ENCODE measurements at regions not wholly inside any gene's neighbourhood (a gene's known extent, or its start where the extent isn't known, plus 50 kb on each side); places are given as distances from the start of the nearest gene placed in this dataset.
"Not testable (repeated sequence)": the region's sequence is repeated elsewhere in the genome, so short reads cannot be mapped to it uniquely, and the experiment has no call there.

DNA sequence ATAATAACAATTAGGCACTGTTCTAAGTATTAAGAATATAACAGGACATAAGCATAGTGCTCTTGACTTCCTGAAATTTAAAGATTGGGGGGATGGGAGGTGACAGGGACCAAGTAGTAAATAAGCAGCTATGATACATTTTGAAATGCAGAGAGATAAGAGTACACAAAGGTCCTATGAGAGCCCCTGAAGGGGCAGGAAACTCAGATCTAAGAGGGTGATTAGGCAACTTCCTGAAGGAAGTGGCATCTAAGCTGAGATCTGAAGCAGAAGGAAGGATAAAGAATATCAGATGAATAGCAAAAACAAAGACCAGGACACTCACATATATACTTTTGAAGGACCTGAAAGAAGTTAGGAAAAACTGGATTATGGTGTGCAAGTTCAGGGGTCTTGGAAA is 415.2 kb upstream of the FRG2C start:
- no peak for DNase-seq

DNA sequence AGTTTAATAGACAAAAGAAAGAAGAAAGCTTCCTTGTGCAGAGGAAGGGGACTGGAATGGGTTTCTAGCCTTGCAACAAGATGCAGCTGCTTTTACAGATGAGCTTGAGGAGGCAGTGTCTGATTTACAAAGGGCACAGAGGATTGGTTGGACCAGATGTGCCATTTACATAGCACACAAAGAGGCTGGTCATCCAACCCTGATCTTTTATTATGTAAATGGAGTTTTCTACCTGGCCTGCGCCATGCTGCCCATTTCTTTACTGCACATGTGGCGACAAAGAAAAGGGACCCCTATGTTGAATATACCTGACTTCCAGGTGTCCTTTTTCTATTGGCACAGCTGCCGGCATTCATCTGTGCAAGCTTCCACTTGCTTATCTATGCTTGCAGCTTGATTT is 409.4 kb upstream of the FRG2C start:
- no peak for DNase-seq

DNA sequence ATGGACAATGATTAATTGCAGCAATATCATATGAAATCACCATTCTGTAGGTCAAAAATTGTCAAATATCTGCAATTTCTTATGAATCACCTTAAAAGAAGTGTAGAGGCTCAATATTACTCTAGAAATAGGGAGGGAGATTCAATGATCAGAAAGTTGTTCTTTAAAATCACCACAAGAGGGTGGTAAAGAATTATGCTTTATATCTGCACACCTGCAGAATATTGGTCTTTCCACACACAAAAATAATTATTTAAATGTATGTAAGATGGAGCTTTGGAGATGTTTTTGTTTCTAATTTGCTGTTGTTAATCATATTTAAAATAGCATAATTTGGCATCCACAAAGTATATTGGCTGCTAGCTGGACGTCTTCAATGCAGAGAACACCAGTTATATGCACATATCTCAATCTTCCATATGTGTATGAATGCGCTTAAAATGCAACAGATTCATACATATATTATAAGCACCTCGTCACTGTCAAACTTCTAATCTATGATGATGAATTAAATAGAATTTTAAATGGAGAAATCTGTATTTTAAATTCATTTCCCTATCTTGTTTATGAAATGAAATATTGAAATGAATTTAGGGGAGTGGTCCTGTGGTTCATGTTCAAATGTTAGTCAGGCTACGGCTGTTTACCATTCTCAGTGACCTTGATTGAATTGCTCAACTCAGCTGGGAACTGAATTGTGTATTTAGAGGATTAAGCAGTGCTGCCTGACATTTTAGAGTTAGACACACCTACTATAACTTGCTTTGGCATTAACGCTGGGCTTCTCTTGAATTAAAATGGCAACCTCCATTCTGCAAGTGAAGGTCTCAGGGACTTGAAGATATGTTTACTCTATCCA is 405.1 kb upstream of the FRG2C start:
- not testable (repeated sequence) for DNase-seq

DNA sequence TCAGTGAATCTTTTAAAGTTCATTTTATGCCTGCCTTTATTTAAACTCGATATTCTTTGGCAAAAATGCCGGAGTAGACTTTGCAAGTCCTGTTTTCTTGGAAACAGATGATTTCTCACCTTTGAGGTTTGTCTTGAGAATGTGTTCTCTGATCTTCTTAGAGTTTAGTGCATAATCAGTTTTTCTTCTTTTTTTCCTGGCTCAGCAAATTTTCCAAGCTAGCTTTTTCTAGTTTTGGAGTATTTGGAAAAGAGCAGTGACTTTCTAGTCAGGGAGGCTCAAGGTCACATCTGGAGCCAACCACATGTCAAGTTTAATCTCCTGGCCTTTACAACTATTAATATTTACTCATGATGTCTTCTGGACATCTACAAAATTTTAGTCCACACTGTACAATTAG is 403.2 kb upstream of the FRG2C start:
- DNase-seq, result not testable (repeated sequence)

- no peak for DNase-seq
Measured at GRCh38 chr3:75262661-75263060, 401.5 kb upstream of the FRG2C start.

DNA sequence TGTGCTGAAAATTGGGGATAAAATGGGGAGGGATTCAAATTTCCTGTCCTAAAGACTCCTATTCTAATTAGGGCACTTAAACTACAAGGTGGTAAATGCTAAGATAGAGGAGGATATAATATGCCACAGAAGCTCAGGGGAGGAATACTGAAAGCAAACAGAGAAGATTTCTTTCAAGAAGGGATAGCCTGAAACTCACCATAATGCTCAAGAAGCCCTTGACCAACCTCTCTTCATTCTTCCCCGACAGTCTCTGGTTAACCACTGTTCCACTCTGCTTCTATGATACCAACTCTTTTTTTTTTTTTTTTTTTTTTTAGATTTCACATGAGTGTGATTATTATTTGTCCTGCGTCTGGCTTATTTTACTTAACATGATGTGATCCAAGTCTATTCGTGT is 398.2 kb upstream of the FRG2C start:
- no peak for DNase-seq

- not testable (repeated sequence) for DNase-seq
Measured at GRCh38 chr3:75268576-75268975, 395.6 kb upstream of the FRG2C start.

DNA sequence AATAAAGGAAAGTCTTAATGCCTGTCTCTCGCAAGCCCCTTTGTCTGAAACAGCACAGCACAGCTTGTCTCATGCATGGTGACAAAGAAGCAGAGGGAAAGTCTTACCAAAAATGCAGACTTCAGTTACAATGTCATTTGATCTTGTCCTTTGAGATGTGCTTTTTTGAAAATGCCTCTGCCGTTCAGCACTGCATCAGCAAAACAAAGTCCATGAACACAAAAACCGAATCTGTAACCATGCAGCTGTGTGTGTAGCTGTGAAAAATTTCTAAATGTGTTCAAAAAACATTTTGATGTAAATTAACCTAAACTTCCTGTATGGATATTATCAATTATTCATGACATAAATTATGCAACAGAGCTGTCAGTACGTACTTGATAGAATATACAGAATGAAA is 391.9 kb upstream of the FRG2C start:
- DNase-seq, result not testable (repeated sequence)

- no peak for DNase-seq
Measured at GRCh38 chr3:75272691-75273090, 391.4 kb upstream of the FRG2C start.

DNA sequence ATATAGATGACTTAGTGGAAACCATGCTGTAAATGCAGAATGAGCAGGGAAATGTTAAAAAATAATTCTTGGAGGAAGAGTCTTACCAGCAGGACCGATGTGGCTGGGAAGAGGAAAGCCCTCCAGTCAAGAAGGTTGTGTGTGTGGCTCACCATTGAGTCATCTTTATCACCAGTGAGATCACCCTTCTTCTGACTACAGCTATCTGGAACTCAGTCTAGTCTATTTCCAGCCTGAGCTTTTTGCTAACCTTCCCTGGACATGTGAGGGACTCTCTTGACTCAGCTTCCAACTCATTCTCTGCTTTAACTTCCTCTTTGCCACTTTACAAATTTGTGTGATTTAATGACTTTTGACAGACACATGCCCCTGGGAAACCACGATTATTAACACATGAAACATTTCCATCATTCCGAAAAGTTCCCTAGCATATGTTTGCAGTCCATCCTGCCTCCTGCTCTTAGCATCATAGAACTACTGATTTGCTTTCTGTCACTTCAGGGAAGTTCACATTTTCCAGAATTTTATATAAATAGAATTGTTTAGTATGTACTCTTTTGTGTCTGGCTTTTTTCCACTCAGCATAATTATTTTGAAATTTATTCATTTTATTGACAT is 378.5 kb upstream of the FRG2C start:
- not testable (repeated sequence) for DNase-seq

GRCh38 chr3:75288972-75289574 is 375.1 kb upstream of the FRG2C start:
- not testable (repeated sequence) for DNase-seq

DNA sequence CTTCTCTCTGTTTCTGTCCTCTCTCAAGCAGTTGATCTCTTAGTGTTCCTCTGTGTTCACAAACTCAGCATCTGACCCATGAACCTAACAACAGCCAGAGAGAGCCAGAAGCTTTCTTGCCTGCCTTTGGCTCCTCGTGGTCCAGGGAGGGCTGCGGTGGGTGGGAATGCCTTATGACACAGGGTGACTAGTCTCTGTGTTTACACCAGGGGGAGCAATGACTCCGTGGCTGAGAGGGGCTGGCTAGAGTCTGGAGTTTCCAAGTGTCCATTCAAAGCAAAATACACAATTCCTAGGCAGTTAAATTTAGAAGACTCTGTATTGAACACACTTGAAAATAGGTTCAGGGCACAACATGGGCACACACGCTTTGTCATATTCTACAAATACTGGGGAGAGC is 370.0 kb upstream of the FRG2C start:
- DNase-seq, result no peak

DNA sequence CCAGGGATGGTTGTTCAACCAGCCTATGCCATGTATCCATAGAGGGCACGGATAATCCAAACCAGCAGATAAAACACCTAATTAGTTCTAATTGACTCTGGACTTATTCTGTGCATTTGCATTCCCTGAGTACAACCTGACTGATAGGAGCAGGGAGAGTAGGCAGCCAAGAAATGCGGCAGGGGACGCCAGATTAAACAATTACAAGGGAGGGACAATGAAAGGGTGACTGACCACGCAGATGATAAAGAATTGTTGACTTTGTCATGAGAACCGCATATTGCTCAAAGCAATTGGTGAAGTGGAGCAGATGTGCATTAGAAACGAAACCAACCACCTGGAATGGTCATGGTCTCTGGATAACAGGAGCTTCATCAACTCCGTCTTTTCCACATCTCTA is 369.1 kb upstream of the FRG2C start:
- DNase-seq, result no peak

GRCh38 chr3:75296858-75297257 is 367.3 kb upstream of the FRG2C start:
- no peak for DNase-seq

DNA sequence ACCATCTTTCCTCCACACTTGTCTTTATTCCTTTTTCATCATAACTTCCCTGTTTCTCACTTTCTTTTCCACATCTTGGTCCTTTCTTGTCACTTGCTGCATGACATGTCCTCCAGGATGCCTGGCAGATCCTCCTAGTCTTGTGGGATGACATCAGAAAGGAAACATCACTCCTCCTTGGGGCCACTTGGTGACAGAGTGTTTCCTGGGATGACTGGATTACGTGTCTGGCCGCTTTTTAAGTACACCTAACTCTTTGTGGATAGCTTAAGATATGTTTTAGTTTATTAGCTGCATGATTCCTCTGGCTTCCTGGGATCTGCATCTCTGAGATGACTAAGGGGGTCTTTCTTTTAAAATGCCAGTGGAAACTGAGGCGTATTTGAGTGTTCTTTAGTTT is 363.5 kb upstream of the FRG2C start:
- DNase-seq, result no peak

DNA sequence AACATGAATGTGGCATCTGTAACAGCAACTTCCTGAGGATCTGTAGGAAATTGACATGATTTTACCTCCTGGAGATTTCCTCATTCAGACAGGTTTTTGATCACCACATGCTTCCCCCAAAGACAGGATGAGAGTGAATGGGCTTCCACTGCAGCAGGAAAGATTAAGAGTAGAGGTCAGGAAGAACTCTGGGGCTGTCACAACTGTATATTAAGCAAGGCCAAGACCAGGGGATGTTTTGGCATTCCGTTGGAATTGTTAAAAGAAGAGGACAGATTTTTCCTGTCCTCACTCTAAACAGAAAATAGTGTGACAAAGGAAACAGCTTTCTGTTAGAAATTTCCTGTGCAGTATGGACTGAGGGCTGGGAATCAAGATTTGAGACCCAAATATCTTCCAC is 363.1 kb upstream of the FRG2C start:
- DNase-seq, result not testable (repeated sequence)

DNA sequence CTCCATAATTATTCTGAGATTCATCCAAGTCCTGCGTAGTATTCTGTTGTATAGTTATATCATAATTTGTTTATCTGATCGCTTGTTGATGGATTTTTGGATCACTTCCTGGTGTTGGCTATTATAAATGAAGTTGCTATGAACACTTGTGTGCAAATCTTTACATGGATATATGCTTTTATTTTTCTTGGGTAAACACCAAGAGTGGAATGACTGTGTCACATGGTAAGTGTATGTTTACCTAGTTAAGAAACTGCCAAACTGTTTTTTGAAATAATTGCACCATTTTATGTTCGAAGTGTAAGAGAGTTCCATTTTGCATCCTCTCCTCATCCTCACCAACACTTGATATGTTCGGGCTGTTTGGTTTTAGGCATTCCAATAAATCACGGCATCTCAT is 360.4 kb upstream of the FRG2C start:
- no peak for DNase-seq

DNA sequence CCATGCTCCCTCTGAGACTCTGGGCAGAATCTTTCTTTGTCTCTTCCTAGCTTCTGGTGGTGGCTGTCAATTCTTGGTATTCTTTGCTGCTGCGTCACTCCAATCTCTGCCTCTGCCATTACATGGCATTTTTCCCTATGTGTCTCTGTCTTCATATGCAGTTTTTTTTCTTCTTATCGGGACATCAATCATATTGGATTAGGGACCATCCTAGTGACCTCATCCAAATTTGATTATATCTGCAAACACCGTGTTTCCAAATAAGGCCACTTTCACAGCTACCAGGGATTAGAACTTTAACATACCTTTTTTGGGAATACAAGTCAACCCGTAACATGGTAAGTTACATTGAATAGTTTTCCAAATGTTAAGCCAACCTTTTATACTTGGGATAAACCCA is 358.2 kb upstream of the FRG2C start:
- DNase-seq, result no peak

DNA sequence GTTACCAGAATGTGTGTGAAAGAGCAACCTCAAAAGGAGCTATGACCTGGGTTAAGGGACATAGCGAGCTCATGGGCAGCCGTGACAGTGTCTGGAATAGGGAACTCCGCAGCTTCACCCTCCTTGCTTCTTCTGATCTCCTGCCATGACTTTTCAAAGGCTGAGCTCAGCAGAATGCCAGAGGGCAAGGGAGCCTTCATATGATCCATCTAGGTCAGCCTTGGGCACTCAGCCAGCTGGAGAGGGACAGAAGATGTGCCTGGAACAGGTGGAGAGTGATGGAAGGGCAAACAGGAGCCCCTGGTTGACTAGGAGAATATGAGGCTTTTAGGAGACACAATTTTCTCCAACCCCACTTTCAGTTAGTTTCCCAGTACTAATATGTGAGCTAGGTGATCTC is 352.8 kb upstream of the FRG2C start:
- DNase-seq, result not testable (repeated sequence)

- DNase-seq, result not testable (repeated sequence)
Measured at GRCh38 chr3:75312469-75312868, 351.7 kb upstream of the FRG2C start.

GRCh38 chr3:75319776-75320175 is 344.4 kb upstream of the FRG2C start:
- not testable (repeated sequence) for DNase-seq

GRCh38 chr3:75320369-75320768 is 343.8 kb upstream of the FRG2C start:
- DNase-seq, result no peak

DNA sequence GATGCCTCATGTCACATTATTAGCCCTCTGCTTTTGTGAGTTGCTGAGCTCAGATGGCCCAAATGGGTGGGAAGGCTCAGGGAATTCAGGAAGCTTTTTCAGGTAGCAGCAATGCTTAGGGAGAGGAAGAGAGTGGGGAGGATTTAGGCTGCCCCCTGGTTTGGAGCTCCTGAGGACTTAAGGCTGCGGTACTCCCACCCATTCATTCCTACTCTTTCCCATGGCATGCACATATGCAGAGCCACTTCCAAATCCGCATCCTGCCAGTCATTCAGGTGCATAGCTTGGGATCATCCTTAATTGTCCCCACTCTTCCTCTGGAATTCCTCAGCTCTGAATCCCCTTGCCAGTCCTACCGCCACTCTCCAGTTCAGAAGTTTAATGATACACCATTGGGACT is 343.1 kb upstream of the FRG2C start:
- no peak for DNase-seq

DNA sequence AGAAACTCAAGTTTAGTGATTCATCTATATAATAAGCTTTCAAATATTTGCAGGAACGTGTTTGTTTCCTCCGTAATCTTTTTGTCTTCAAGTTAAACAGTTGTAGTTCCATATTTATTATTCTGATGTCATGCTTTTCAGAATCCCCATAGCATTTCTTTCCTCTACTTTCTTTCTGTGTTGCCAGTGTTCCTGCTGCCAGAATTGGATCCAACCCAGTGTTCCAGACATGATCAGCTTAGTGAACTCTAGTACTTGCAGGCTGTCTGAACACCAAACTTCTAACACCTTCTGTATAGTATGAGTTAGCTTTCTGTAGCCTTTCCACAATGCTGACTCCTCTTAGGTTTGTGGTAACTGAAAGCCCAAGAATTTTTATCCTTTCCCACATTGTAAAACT is 340.2 kb upstream of the FRG2C start:
- DNase-seq, result not testable (repeated sequence)

Measured in CD4-positive, alpha-beta T cell treated with Interleukin-4 for 4 hours (primary cell).